ENCODE measurements at regions not wholly inside any gene's neighbourhood (a gene's known extent, or its start where the extent isn't known, plus 50 kb on each side); places are given as distances from the start of the nearest gene placed in this dataset.
"Not testable (repeated sequence)": the region's sequence is repeated elsewhere in the genome, so short reads cannot be mapped to it uniquely, and the experiment has no call there.

DNA sequence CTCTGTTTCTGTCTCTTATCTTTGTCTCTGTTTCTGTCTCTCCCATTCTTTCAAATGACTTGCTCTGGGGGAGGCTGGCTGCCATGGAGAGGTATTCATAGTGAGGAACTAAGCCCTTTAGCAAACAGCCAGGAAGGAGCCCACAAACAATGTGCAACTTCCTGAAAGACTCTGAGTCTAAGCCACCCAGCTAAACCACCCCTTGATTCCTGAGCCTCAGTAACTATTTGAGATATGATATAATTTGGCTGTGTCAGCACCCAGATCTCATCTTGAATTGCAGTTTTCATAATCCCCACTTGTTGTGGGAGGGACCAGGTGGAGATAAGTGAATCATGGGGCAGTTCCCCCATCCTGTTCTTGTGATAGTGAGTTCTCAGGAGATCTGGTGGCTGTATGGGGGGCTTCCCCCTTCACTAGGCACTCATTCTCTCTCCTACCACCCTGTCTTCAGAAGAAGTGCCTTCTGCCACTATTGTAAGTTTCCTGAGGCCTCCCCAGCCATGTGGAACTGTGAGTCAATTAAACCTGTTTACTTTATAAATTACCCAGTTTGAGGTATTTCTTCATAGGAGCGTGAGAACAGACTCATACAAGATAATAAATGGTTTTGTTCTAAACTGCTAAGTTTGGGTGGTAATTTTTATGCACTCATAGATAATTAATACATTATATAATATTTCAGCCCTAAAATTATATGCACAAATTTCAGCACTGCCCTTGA is 121.2 kb upstream of the FOXP2 start:
- DNase-seq (ENCODE audit: low read depth in 1 of 2, low spot score in 1 of 2): no peak

DNA sequence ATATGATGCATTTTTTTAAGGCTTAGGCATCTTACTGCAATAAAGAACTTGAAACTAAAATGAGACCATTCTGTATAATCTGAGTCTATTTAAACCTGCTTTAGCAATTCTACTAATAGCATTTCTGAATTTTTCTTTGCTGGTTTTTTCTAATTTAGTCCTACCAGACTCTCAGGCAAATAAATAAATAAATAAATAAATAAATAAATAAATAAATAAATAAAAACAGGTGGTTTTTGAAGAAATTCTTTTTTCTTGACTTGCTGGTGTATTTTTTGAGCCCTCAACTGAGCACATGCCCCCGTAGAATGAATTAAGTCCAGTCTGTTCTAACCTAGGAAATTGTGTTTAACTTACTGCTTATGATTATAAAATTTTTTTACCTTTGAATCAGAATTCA is 134.7 kb upstream of the FOXP2 start:
- DNase-seq (ENCODE audit: low read depth in 1 of 2, low spot score in 1 of 2): no peak

DNA sequence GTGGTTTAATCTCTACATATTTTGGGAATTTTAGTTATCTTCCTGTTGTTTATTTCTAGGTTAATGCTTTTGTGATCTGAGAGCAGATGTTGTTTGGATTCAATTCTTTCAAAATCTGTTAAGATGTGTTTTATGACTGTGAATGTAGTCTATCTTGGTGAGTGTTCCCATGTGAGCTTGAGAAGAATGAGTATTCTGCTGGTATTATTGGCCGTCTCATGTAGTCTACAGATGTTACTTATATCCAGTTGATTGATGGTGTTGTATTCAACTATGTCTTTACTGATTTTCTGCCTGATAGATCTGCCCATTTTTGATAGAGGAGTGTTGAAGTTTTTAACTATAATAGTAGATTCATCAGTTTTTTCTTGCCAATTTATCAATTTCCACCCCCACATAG is 141.4 kb upstream of the FOXP2 start:
- DNase-seq (ENCODE audit: low read depth in 1 of 2, low spot score in 1 of 2): no peak

DNA sequence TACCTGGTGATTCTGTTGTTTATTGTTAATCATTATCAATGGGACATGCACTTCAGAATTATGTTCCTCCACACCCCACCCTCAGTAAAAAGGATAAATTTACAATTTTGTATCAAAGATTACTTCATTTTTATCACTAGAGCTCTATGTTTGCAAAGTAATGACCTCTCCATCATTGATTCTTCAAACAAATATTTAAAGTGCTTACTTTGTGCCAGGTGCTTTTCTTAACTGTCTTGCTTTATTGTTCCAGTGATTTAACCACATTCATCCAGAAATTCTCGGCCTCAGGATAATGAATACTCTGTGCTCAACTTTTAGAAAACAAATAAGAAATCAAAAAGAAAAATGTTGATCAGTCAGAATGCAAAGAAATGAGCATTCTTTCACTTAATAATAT is 144.9 kb upstream of the FOXP2 start:
- no peak for DNase-seq (ENCODE audit: low read depth in 1 of 2, low spot score in 1 of 2)

DNA sequence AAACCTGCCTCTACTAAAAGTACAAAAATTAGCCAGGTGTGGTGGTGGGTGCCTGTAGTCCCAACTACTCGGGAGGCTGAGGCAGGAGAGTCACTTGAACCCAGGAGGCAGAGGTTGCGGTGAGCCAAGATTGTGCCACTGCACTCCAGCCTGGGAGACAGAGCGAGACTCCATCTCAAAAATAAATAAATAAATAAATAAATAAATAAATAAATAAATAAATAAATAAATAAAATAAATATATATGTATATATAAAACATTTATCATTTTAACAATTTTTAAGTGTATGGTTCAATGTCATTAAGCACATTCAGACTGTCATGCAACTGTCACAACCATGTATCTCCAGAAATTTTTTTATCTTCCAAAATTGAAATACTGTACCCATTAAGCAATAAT is 147.1 kb upstream of the FOXP2 start:
- not testable (repeated sequence) for DNase-seq (ENCODE audit: low read depth in 1 of 2, low spot score in 1 of 2)

DNA sequence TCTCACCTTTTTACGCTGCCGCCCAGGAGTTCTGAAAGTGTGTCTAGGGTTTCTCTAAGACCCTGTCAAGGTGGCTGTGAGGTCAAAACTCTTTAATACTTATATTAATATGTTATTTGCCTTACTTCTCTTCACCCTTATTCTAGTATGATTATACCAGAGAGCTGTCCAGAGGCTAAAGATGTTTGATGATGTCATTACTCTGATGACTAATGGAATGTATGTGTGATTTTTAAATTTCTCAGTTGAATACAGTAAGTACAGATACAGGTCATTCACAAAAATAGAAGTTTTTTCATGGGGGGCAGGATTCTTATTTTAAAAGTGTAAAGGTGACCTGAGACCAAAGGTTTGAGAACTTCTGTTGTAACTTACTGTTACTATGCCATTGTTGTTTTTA is 150.6 kb upstream of the FOXP2 start:
- no peak for DNase-seq (ENCODE audit: low read depth in 1 of 2, low spot score in 1 of 2)

DNA sequence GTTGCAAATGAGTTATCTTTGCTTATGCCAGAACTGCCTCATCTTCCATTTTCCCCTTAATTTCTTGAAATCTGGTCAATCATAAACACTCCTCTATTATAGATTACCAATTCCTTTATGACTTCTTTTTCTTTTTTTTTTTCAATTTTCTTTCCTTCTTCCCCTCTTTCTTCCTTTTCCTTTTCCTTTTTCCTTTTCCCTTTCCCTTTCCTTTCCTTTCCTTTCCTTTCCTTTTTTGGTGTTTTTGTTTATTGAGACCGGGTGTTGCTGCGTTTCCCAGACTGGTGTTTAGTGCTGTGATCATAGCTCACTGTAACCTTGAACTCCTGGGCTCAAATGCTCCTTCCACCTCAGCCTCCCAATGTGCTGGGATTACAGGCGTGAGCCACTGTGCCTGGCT is 151.4 kb upstream of the FOXP2 start:
- no peak for DNase-seq (ENCODE audit: low read depth in 1 of 2, low spot score in 1 of 2)

DNA sequence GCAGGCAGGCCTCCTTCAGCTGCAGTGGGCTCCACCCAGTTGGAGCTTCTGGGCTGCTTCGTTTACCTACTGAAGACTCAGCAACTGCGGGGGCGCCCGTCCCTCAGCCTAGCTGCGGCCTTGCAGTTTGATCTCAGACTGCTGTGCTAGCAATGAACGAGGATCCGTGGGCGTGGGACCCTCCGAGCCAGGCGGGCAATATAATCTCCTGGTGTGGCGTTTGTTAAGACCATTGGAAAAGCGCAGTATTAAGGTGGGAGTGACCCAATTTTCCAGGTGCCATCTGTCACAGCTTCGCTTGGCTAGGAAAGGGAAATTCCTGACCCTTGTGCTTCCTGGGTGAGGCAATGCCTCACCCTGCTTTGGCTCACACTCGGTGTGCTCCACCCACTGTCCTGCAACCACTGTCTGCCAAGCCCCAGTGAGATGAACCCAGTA is 159.2 kb upstream of the FOXP2 start:
- no peak for DNase-seq (ENCODE audit: low read depth in 1 of 2, low spot score in 1 of 2)

DNA sequence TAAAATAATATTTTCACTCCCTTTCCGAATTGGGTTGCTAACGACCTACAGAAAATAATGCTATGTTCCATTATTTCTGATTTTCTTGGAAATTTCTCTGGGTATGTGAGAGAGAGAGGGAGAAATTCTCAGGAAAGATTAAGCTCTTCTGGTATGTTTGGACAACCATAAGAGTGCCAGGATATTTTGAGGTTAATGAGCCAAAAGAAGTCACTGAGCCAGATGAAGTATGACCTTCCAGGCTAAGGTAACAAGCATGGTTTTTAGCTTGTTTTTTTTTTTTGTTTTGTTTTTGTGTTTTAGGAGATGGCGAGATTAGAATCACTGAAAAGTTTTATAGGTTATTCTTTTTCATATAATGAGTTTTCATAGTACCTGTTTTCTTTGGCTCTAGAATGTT is 171.0 kb upstream of the FOXP2 start:
- DNase-seq (ENCODE audit: low read depth in 1 of 2, low spot score in 1 of 2): no peak

DNA sequence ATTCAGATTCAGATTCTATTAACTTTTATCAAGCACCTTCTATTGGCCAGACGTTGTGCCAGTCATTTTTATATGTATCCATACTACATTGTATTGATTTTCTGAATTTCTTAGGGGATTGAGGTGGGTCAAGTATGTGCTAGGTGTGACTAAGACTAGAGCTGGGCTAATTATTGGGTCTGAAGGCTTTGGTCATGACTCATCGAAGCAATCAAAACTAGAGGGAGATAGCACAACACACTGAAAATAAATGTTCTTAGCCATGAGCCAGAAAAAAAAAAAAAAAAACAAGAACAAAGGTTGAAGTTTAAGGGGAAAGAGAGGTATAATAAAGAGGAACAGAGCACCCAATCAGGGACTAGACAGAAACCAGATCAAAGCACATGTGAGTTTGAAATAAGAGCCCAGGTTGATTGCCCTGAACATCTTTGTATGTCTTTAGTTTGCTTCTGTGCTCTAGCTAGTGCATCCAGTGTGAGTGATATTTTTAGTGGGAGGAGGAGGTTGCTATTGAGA is 171.6 kb upstream of the FOXP2 start:
- no peak for DNase-seq (ENCODE audit: low read depth in 1 of 2, low spot score in 1 of 2)

DNA sequence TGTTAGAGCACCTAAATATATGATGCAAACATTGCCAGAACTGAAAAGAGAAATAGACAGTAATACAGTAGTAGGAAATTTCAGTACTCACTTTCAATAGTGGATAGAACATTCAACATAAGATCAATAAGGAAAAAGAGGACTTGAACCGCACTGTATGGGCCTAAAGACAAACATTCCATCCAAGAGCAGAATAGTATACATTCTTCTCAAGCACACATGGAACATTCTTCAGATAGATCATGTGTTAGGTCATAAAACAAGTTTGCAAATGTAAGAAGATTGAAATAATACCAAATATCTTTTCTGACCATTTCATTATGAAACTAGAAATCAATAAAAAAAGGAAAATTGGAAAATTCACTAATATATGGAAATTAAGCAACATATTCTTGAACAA is 185.4 kb upstream of the FOXP2 start:
- no peak for DNase-seq (ENCODE audit: low read depth in 1 of 2, low spot score in 1 of 2)

DNA sequence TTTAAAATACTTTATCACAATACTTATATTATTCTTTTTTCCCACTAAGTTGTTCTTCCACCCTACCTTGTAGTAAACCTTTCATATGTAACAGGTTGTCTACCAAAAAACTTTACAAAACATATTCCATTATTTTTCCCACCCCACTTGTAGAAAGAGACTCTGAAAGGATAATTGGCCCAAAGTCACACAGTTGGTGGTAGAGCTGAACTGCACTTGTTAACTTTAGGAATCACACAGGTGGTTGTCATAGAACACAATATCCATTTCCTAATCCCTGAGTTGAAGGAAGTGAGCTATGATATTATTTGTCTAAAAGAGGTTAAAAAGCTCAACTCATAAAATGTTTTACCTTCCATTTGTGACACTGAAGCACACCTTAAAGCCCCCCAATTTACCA is 188.8 kb upstream of the FOXP2 start:
- DNase-seq (ENCODE audit: low read depth in 1 of 2, low spot score in 1 of 2): no peak

DNA sequence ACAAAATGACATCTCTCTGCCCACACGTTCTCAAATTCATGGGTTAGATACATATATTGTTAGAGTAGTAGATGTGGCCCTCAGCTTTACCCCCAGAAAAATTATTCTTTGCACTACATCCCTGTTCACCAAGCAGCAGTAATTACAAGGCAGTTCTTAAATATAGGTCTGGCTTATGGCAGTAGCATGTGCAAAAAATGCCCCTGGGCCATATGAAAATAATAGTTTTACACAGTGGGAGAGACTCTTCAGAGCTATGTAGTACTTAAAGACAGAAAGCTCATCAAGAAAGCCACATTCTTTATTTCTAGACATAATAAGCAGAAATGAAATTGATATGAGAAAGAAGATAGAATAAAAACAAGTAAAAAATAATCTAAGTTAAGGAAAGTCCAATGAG is 196.3 kb upstream of the FOXP2 start:
- no peak for DNase-seq (ENCODE audit: low read depth in 1 of 2, low spot score in 1 of 2)

DNA sequence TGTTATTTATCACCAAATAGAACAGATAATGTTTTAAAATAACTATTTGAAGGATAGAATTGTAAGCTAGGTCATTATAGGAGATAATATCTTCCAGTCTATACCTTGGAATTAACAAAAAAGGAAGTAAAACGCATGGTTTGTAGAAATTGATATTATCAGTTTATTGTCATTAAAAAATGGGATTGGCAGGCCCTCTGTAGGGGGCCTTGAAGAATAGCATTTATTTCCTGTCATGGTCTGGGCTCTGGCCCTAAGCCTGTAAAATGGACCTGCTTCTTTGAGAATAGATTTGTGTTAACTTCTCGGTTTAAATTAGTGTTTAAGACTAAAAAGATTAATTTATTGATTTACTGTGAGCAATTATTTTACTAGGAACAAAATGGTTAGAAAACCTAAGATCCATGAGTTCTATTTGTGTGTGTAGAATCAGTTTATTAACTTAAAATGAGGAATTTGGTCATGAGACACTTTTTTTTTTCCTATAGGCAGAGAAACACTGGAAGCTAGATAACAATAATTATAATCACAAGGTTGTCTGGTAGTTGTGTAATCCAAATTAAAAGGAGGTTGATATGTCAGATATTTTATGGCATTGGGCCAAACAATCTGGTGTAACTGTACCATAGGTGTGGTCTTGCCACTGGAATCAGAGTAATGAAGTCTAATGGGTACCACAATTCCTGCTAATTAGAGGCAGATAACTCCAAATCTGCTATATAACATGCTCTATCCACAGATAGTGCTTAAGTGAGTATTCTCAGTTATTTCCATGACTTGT is 197.4 kb upstream of the FOXP2 start:
- DNase-seq (ENCODE audit: low read depth in 1 of 2, low spot score in 1 of 2): no peak

DNA sequence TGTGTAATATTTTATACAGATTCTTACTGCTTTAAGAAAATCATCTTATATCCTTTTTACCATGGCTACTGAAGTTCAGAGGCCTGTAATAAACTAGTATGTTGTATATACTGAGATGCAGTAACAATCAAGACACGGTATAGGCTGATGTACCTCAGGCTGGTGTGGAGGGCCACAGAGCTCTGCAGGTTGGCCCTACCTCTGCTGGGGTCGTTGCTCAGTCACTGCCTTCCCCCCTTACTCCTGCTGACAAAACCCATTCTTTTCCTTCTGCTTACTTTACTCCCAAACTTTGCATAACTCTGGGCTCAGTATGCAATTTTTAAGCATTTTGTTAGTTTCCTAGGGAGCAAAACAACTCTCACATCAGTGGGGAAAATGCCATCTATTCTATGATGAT is 200.1 kb upstream of the FOXP2 start:
- DNase-seq (ENCODE audit: low read depth in 1 of 2, low spot score in 1 of 2): no peak

DNA sequence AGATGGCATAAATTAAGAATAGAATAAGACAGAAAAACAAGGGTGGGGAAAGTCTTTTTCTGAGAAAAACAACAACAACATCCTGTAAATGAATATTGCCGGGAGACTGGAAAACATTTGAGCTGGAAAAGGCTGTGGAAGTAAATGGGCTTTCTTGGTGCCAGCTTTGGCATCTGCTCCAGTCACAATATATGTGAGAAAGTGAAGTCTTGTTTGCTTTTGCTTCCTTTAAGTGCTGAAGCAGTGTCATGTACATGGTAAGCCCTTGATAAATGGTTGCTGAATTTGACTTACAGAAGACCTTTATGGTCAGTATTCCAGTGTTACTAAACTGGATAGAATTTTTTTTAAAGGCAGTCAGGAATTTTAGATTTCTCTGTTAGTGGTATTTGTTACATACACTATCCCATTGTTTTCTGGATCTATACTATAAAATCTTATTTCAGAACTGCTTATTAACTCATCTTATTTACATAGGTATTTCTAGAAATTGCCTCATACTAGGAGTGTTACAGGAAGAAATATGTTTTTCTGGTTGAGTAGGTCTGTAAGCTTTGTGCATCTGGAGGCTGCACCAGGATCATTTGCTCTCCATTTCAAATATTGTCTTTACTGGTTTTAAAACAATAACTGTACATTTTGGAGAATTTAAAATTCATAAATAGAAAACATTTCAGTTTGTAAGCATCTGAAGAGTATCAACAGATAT is 201.7 kb upstream of the FOXP2 start:
- no peak for DNase-seq (ENCODE audit: low read depth in 1 of 2, low spot score in 1 of 2)

DNA sequence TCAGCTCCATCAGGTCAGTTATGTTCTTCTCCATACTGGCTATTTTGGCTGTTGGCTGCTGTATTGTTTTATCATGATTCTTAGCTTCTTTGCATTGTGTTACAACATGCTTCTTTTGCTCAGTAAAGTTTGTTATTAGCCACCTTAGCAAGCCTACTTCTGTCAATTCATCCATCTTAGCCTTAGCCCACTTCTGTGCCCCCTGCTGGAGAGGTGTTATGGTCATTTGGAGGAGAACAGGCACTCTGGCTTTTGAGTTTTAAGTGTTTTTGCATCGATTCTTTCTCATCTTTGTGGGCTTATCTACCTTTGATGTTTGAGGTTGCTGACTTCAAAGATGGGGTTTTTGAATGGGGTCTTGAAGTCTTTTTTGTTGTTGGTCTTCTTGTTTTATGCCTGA is 204.6 kb upstream of the FOXP2 start:
- no peak for DNase-seq (ENCODE audit: low read depth in 1 of 2, low spot score in 1 of 2)

DNA sequence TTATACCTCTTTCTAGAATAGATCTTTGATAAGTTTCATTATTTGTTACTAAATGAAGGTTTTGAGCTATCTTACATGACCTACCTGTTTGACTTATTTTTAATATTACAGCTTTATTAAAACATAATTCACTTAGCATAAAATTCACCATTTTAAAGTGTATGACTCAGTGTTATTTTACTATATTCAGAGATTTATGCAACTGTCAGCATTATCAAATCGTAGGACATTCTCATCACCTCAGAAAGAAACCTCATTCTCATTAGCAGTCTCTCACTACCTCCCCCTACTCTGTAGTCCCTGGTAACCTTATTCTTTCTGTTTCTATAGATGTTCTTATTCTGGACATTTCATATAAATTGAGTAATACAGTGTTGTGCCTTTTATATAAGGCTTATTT is 207.9 kb upstream of the FOXP2 start:
- DNase-seq (ENCODE audit: low read depth in 1 of 2, low spot score in 1 of 2): no peak

DNA sequence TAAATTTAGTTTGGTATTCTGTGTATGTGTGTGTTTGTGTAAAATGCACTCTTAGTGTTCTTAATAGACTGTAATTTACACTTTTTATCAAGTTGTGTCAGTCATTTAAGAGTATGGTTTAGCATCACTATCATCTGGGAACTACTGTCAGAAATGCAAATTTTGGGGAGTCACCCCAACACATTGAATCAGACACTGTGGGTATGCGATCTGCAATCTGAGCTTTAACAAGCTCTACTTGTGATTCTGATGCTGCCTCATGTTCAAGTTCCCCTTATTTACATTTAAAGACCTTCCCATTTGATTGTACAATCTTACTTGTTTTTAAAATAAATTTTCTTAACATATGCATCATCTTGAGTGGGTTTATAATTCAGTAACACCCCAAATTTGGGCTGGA is 218.1 kb upstream of the FOXP2 start:
- DNase-seq (ENCODE audit: low read depth in 1 of 2, low spot score in 1 of 2): no peak

DNA sequence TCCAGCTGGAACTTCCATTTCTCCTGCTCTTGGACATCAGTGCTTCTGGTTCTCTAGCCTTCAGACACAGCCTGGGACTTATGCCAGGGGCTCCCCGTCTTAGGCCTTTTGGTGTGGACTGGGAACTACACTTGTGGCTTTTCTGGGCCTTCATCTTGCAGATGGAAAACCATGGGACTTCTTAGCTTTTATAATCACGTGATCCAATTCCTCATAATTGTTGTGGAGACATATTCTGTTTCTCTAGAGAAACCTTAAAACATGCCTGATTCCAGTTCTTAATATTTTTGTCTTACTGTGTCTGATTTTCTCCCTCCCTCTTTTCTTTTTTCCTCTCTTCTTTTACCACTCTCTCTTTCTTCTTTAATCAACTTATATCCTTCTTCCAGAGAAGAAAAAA is 224.2 kb upstream of the FOXP2 start:
- DNase-seq (ENCODE audit: low read depth in 1 of 2, low spot score in 1 of 2): no peak

DNA sequence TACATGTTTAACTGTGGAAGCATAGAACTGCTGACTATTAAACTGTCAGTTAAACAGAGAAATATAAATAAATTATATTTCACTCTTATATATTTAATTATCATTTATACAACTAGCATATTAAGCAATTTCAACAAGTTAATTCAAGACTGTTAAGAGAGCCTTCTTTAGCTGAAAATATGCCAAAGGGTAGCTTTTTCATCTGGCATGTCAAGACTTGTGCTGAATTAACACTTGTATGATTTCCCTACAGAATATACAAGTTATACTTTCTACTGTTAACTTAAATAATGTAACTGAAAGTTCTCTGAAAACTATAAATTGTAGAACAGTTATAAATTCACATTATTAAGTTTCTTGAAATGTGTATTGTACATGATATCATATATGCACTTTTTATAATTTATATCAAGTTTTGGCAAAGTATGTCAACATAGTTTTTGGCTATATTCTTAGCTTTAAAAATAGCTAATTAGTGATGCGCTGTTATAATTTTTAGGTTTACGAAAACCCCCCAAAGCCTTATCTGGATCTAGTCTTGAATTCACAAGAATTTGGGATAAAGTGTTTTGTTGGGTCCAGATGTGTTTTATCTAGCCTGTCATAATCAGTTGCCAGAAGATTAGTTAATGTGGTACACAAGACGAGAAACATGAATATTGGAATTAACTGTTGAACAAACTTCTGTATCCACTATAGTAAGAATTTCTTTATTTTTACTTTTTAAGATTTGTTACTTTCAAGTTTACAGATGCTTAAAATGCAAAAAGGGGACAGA is 231.1 kb upstream of the FOXP2 start:
- DNase-seq (ENCODE audit: low read depth in 1 of 2, low spot score in 1 of 2): no peak
